ENCODE measurements at regions not wholly inside any gene's neighbourhood (a gene's known extent, or its start where the extent isn't known, plus 50 kb on each side); places are given as distances from the start of the nearest gene placed in this dataset.

GRCh38 chr11:70882716-70883085 is 369.7 kb downstream of the SHANK2 start:
- no peak for TF ChIP-seq CTCF (IDR thresholded peaks at IDR 0.05)
- TF ChIP-seq EP300 (IDR thresholded peaks at IDR 0.05): no peak
